ENCODE measurements at regions not wholly inside any gene's neighbourhood (a gene's known extent, or its start where the extent isn't known, plus 50 kb on each side); places are given as distances from the start of the nearest gene placed in this dataset.

DNA sequence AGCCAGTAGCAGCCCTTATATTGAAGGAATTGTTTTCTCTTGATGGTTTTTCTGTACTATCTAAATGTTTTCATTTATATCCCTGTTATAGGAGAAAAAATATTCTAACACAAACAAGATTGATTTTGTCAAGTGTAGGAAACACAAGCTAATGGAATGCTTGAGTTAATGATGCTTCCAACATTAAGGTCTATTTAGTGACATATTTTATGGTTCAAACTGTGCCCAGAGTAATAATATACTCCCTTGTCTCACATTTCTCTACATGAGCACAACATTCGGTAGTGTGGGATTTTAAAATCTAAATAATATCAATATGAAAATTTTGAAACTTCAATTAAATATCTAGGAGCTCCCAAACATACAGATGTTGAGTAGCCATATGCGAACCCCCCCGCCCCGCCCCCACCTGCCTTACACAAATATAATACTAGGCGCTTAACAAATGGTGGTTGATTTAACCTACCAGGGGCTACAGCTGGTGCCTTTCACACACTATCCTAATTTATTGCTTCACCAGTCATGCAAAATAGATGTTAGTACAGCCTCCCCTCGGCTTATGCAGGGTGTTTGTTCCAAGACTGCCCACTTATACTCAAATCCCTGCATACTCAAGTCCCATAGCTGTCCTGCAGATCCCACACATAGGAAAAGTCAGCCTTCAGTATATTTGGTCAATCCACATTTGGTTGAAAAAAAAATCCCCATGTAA is 124.1 kb upstream of the ACO1 start:
- Histone ChIP-seq H3K27ac (ENCODE audit: extremely low read length, insufficient read depth, low read length) (no peak overlapping the region), H3K9ac (ENCODE audit: insufficient read depth, low read depth, low read length) (no peak overlapping the region), H4K20me1 (ENCODE audit: insufficient read depth, low read length) (no peaks in the 10 kb centered on the region), H3K9me3 (ENCODE audit: low read length) (no peaks in the 10 kb centered on the region), H3K4me1 (ENCODE audit: insufficient read depth, low read length) (peaks cover 32% of the 10 kb centered on the region), H3K4me2 (ENCODE audit: low read depth, low read length) (no peak overlapping the region), H3K36me3 (replicated peaks in 1 of 2; ENCODE audit: control insufficient read depth in 1 of 2, insufficient read depth in 2 of 2, low read length in 2 of 2) (no peaks in the 10 kb centered on the region; a peak in 1 of 5 replicates), H3K4me3 (replicated peaks in 1 of 3; ENCODE audit: insufficient read depth in 1 of 3, low read depth in 2 of 3, low read length in 3 of 3) (no peak overlapping the region), H3K27me3 (ENCODE audit: control insufficient read depth in 1 of 2, insufficient read depth in 2 of 2, low read length in 2 of 2) (no peaks in the 10 kb centered on the region), H3K79me2 (ENCODE audit: insufficient read depth, low read length) (no peaks in the 10 kb centered on the region), H2AFZ (ENCODE audit: low read length) (no peak overlapping the region)
- ATAC-seq (no peak), DNase-seq (ENCODE audit: low spot score) (no peak), FAIRE-seq (no peak)
- in situ Hi-C loops (cut with HindIII; ENCODE audit: extremely low pct_ligation_motif_present, low pct_unique_long_range_greater_than_20kb), result no loop called here
- BruUV-seq (replicated peaks), result no TSS peak
- intact Hi-C loops (cut with micrococcal nuclease; ENCODE audit: unreplicated experiment), result no loop called here
- POLR2A ChIA-PET, result no interaction called here
- CTCF ChIA-PET (ENCODE audit: low intra/inter-chr PET ratio, low total read pairs), result no interaction called here
- no peak for TF ChIP-seq ZNF616 (CRISPR knock-in tag; IDR thresholded peaks at IDR 0.05; ENCODE audit: low read depth)
- TF ChIP-seq, protein P1, sequence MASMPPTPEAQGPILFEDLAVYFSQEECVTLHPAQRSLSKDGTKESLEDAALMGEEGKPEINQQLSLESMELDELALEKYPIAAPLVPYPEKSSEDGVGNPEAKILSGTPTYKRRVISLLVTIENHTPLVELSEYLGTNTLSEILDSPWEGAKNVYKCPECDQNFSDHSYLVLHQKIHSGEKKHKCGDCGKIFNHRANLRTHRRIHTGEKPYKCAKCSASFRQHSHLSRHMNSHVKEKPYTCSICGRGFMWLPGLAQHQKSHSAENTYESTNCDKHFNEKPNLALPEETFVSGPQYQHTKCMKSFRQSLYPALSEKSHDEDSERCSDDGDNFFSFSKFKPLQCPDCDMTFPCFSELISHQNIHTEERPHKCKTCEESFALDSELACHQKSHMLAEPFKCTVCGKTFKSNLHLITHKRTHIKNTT (CRISPR knock-in tag; IDR thresholded peaks at IDR 0.05), result no peak
- no peak for TF ChIP-seq ZNF790 (CRISPR knock-in tag; IDR thresholded peaks at IDR 0.05; ENCODE audit: borderline replicate concordance)
- no peak for TF ChIP-seq ZNF333 (CRISPR knock-in tag; IDR thresholded peaks at IDR 0.05; ENCODE audit: borderline replicate concordance)
- no peak for TF ChIP-seq SRF (IDR thresholded peaks at IDR 0.05; ENCODE audit: low read depth, low read length)
- no peak for TF ChIP-seq HOXD1 (CRISPR knock-in tag; IDR thresholded peaks at IDR 0.05)
- TF ChIP-seq, protein P2, sequence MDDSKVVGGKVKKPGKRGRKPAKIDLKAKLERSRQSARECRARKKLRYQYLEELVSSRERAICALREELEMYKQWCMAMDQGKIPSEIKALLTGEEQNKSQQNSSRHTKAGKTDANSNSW (CRISPR knock-in tag; IDR thresholded peaks at IDR 0.05; ENCODE audit: borderline replicate concordance), result no peak
- no peak for TF ChIP-seq PHF5A (CRISPR knock-in tag; IDR thresholded peaks at IDR 0.05; ENCODE audit: low read depth, unreplicated experiment)
- TF ChIP-seq ZNF713 (CRISPR knock-in tag; IDR thresholded peaks at IDR 0.05), result no peak
- TF ChIP-seq, protein P3, sequence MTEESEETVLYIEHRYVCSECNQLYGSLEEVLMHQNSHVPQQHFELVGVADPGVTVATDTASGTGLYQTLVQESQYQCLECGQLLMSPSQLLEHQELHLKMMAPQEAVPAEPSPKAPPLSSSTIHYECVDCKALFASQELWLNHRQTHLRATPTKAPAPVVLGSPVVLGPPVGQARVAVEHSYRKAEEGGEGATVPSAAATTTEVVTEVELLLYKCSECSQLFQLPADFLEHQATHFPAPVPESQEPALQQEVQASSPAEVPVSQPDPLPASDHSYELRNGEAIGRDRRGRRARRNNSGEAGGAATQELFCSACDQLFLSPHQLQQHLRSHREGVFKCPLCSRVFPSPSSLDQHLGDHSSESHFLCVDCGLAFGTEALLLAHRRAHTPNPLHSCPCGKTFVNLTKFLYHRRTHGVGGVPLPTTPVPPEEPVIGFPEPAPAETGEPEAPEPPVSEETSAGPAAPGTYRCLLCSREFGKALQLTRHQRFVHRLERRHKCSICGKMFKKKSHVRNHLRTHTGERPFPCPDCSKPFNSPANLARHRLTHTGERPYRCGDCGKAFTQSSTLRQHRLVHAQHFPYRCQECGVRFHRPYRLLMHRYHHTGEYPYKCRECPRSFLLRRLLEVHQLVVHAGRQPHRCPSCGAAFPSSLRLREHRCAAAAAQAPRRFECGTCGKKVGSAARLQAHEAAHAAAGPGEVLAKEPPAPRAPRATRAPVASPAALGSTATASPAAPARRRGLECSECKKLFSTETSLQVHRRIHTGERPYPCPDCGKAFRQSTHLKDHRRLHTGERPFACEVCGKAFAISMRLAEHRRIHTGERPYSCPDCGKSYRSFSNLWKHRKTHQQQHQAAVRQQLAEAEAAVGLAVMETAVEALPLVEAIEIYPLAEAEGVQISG (CRISPR knock-in tag; IDR thresholded peaks at IDR 0.05), result no peak
- no peak for TF ChIP-seq ZNF619 (CRISPR knock-in tag; IDR thresholded peaks at IDR 0.05)
- WGBS (ENCODE audit: low lambda C conversion rate), result 92% methylated on average over 6 of the region's 6 CpGs
